ENCODE measurements at regions not wholly inside any gene's neighbourhood (a gene's known extent, or its start where the extent isn't known, plus 50 kb on each side); places are given as distances from the start of the nearest gene placed in this dataset.

DNA sequence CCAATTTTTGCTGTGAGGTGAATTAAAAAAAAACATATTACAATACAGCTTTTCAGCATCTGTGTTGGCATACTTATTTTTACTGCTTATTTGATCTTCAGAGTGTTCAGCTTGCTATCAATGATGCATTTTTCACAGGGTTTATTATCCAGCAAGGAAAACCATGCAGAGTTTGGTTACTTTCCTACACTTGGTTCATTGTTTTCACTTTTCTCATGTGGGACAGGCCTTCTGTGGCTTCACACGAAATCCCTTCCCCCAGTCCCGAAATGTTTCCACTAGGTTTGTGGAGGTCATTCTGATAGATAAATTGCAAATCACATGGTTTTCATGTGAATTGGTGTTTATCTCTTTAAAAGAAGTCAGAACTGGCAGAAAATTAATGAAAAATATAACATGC lies 205.8 kb downstream of the SPCS3 start:
- DNase-seq = no peak

DNA sequence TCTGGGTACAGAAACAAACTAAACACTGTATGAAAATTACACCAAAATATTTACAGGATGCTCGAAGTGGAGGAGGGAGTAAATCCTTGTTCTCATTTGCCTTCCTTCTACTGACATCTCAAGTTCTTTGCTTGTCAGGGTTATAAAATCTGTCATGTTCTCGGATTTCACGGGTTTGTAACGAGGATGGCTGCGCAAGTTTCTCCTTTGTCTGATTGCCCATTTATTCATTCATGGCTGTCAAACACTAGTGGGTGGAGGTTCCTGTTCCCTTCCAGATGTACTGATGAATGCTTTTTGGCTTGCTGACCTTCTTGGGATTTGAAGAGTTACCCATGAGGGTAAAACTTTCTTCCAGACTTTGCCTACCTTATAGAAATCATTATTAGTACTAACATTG lies 206.9 kb downstream of the SPCS3 start:
- DNase-seq = no peak

DNA sequence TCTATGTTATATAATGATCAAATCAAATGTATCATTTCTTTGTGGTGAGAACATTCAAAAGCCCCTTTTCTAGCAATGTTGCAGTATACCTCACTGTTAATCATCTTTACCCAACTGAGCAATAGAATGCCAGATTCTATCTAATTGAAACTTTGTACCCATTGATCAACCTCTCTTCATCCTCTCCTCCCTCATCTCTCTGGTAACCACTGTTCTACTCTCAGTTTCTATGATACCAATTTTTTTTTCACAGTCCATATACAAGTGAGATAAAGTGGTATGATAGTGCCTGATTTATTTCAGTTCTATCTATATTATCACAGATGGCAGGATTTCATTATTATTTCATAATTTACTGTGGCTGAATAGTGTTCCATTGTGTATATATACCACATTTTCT lies 209.8 kb downstream of the SPCS3 start:
- DNase-seq = no peak

DNA sequence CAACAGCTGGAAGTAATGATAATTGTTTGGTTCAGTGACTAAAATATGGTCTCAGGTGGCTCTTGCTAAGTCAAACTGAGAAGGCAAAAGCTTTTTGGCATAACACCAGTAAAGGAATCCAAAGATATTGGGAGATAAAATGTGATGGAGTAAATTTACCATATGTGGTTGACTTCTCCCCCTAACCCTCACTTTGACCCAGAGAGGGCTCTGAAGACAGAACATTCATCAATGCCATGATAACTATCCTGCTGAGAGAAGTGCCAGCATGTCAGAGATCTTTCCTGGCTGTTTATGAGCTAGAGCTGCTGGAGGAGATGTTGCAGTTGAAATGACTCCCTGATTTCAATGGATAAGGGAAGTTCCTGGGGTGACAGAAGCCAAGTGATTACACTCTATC lies 213.4 kb downstream of the SPCS3 start:
- DNase-seq = no peak

DNA sequence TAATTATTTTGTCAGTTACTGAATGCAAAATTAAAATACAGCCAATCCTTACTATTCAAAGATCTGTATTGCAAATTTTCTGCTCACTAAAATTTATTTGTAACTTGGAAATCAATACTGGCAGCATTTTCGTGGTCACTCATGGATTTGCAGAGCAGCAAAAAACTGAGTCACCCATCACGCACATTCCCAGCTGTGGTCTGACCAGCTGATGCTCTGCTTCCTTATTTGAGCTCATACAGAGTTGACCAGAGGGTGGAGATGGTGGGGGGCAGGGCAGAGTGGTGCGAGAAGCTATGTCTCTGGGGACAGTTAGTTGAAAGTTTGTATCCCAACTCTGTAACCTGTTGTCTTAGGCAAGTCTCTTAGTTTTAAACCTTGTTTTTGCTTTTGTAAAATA lies 214.8 kb downstream of the SPCS3 start:
- no peak for DNase-seq

DNA sequence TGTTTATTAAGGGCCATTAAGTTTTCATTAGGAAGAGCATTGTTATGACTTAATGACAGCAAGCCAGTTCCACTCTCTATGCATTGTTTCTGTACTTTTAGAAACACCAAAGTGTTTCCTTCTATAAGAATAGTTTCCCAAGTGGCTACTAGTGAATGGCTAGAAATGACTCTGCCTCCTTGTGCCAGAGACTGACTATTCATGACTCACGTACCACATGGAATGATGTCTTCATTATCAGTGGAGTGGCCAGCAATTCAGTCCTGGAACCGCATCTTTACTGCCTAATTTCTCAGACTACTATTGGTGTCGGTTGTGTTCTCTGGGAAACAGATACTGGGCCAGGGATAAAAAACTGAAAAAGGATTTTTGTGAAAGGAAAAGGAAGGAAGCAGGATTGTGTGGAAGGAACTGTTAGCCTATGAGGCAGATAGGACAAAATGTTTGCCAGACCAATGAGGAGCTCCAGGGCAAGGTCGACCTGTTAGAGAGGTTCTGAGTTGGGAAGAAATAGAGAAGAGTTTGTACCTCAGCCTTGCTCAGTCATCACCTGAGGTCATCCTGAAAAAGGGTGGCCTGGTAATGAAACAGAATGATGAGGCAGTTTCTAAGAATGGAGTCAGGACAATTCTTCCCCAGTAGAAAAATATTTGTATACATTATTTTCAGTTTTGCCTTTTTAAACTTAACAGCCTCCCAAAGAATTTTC lies 218.6 kb downstream of the SPCS3 start:
- DNase-seq = no peak

DNA sequence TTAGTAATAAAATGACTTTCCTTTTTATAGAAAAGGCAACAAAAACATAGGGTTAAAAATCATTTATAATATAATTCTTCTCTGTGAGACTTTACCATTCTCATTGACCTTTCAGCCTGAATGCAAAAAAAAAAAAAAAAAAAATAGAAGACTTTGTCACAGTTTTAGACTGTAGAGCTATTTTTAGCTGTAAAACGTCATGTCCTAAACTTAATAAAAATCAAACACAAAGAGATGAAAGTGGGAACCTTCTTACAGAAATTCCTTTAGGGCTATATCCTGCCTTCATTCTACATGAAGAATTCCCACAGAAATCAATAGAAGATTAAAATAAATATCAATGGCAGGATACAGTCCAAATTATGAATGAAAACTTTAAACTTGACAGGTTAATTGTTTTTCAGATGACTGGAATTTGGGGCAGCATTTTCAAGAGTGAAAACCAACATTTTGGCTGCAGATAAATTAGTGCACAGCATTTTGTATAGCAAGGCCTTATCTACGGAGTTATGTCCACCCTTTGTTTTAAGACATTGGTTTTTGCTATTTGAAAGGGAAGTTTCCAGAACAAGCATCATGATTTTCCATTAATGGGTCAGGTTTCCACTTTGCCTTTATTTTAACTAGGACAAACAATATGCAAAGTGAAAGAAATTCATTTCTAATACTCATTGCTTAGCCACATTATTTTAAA lies 219.5 kb downstream of the SPCS3 start:
- DNase-seq = no peak

DNA sequence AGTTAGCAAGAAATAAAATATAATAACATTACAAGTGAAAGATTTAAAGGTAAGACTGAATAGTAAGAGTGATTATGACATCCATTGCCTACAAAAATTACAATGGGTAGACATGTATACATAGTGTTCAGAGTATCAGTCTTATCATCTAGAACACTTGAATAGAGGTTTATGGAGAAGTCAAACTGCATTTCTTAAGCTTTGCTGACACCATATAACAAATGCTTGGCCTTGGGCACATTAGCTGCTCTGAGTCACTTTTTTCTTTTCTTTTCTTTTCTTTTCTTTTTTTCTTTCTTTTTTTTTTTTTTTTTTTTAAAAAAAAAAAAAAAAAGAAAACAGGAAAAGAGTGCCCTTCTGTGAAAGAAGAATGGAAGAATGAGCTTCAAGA lies 220.0 kb downstream of the SPCS3 start:
- DNase-seq = no peak

DNA sequence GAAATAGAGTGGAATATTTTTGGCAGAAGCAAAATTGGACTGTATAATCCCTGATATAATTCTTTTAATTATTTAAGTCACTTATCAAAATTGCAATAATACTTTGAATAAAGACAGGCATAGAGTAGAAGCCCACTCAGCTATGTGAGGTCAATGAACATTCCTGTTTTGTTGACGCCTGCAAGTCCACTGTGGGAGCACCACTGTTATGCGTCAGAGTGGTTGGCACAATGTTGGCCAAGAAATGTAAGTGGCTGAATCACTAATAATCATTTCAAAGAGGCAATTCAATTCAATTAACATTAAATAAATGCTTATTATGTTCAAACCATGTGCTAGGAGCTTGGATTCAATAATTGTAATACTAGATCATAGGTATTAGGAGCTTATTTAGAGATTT lies 221.0 kb downstream of the SPCS3 start:
- DNase-seq = no peak

DNA sequence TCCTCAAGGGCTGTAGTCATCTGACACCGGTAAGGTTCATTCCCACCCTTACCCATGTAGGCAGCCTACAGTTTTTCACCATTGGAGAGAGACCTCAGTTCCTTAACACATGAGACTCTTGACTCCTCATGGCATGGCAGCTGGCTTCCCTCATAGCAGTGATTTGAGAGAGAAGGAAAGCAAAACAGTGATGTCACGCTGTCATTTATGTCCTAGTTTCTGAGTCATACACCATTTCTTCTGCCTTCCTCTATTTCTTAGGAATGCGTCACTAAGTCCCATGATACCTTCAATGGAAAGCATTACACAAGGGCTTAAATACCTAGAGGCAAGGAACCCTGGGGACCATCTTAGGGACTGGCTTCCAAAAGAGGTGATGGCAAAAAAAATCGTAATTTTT lies 226.1 kb downstream of the SPCS3 start:
- no peak for DNase-seq

DNA sequence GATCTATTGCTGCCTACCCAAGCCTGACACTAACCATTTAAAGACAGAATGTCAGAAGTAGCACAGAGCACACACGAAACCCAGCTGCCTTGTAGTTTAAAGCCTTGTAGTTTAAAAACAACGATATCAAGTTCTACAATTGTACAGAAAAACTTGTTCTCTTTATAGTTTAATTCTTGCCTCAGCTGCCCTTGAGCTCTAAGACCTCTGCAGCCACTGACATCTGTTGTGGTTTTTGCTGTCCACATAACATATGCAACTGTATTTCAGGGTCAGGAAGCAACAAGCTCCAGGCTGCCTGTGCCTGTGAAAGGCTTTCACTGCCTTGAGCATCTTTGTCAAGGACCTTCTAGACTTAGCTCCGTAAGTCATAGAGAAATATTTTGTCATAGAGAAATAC lies 227.2 kb downstream of the SPCS3 start:
- DNase-seq = no peak

DNA sequence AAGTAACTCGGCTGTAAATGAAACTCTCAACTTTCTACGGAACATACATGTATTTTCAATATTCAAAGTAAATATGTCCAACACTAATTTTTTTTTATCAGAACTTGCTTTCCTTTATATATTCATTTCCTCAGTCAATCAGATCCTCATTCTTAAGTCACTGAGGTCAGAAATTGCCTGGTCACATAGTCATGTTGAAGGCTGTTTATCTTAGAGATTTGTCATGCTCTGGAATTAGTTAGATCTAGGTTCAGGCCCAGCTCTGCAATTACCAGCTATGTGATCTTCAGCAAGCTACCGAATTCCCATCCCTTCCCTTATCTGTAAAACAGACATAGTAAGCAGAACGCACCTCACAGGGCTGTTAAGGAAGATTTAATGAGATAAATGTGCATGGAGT lies 228.8 kb downstream of the SPCS3 start:
- DNase-seq = no peak

DNA sequence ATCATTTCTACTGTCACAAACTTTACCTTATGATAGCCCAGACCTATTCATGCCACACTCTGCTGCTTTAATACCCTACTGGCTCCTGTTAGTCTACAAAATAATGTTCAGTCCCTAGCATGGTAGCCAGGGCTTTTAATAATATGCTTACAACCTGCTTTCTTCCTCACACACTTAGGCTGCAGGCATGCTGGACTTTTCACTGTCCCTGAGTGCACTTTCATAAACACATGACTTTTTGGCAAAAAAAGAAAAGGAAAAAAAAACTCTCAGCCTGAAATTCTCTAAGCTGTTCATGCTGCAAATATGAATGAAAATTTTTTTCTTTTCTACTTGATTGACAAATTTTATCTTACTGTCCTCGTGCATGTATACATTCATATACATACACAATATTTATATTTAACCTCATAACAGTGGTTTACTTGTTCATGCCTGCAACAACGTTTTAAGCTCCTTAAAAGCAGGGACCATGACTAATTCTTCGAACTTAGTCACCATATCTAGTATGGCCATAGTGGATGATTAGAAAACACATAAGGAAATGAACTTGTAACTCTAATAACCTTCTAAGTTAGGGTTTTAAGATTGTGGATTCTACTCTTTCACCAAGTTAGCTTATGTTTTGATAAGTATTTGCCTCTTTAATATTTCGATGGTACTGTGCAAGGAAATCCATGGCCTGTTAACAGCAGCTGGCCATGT lies 229.5 kb downstream of the SPCS3 start:
- DNase-seq = no peak

DNA sequence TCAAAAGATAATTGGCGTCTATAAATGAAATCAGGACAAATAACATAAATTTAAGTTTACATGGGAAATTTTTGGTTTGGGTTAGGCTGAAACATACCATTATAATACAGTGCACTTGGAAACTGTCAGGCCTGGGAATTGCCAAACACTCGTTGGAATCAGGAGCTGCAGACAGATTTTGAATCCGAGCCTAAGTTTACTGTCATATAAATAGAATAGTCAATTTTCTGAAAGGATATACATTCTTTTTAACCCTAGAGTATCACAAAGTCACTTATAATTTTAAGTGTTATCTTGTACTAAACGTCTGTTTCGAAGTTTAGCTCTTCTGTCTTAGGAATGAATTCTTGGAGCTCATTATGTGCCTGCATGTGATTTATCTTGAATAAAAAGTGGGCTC lies 234.1 kb downstream of the VEGFC start:
- no peak for DNase-seq

DNA sequence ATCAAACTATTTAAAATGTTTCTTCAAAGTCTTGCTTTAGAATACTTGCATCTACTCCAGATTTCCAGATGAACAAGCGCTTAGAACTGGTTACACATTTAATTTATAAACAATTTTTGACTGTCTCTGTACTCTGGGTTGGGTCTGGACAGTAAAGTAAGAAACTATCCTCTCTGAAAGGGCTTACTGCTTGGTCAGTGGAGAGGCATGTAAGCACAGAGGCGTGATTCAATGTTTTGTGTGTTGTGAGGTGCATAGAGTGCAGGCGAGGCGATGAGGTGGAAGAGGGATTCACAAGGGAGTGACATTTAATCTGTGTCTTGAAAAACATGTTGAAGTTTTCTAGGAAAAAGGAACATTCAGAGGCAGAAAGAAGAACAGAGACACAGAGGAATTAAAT lies 231.4 kb downstream of the VEGFC start:
- DNase-seq = no peak

DNA sequence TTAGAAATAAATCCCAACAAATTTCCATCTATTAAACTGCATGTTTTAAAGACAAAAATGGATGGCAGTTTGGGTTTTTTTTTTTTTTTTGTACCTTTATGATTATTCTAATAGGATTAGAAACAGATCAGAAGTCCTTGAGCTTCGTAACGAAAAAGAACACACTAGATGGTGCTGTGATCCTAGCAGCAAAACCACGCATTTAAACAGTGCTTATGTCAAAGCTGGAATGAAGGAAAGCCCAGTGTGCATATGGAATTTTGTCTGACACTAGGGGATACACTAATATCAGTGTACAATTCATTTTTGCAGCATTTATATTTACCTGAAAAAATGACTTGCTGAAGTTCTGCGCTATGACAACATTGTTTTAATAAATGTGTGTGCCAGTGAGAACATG lies 229.1 kb downstream of the VEGFC start:
- DNase-seq = no peak

DNA sequence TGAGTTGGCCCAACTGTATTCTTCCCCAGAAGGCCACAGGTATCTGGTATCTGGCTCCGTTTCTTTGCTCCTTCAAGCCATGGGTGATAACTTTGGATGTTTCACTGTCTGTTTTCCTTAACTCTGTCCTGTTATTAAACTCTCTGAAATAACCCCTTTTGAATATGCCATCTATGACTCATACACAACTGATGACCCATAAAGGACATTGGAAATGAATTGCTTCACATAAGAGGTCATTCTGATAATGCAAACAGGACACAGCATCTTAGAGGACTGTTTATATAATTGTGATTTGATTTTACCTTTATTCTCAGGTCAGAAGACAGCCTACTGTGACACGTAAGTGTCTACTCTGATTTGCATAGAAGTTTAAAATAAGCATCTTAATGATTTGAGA lies 227.7 kb downstream of the VEGFC start:
- DNase-seq = no peak

DNA sequence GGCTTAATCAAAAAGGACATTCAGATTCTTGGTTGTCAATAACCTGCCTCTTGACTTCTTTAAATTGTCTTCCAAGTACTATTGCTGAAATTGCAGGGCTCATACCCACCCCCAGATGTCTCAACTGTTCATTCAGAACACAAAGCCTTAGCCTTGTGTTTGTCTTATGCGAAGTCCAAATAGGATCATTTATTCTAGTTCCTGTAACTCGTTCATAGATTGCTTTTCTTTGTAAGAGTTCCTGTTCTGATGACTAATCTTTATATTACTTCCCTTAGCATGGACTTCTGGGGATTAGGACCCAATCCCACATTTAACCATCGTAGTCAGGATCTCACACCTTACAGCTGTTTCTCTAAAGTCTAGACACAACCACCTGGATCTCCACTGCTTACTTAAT lies 226.0 kb downstream of the VEGFC start:
- DNase-seq = no peak

DNA sequence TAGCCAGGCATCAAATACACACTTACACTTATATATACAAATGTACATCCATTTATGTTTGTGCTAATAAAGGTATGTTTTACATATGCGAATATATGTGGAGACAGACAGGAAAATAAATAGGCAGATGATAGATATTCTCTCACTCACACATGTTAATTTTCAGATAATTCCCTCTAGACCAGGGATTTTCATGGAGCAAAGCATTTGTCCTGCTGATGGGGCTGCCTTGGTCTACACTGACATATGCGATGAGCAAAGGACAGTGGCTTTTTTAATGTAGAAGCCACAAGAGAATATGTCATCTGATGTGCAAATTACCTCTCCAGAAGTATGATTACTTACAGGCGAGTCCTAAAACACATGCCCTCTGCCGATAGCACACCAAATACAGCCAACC lies 224.5 kb downstream of the VEGFC start:
- DNase-seq = no peak

DNA sequence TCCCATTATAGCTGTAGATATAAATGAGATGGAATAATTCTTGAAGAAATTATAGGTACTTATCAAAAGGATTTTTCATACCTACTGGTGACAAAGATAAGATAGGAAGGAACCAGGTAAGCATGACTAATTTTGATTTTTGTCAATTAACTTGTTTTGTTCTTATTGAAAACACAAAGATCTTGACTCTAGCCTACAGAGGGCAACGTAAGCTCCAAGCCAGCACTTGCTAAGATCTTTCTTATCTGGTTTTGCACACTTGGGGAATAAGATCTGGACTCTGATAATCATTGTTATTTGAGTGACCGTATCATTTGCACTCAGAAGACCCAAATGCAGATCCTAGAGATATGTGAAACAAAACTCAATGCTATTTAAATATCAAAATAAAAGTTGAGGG lies 223.4 kb downstream of the VEGFC start:
- DNase-seq = no peak

DNA sequence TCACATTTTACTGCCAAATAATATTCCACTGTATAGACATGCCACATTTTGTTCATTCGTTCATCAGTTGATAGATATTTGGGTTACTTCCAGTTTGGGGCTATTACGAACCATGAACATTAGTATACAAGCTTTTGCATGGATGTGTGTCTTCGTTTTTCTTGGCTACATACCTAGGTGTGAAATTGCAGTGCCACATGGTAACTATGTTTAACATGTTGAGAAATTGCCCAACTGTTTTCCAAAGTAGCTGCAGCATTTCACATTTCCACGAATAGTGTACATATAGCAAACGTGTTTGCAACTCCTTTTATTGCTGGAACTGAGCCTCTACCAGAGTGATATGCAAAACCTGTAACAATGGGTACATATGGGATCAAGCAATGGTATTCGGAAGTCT lies 221.5 kb downstream of the VEGFC start:
- no peak for DNase-seq

DNA sequence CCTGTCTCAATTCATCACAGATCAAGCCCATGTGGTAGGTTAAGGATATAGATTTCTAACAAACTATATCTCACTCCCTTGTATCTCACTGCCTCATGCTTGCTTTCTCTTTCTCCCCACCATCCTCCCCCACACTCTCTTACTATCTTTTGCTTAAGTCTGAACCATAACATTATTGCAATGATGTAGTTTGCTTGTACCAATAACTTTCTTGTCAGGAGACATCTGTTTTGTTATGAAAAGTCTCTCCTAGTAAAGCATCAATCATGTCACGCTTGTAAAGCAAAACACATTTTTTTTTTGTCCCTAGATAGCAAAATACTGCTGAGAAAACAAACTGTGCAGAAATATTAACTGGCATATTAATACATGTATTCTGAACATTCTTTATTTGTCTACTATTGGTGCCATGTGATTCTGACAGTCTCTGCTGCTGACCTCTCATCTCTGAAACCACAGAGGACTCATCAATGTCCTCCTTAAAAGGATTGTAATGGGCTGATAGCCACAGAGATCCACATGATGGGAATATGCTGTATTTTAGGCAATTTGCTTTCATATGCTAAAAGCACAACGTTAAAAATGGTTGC lies 217.5 kb downstream of the VEGFC start:
- no peak for DNase-seq

DNA sequence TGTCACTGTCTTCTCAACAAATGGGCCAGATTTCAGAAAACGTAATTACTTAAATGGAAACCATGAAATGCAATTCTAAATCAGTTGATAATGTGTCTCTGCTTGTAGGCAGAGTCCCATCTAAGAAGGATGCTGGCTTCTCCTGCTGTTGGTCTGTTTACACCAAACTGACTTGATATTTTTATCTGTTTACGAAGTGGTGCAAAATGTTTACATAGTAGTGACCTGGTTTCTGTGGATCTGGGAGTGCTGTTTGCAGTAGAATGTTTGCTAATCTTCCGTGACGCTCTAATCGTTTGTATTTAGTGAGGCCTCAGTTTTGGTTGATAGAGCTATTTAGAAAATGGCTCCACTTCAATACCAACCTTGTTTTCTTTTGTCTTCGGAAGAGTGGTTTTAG lies 213.5 kb downstream of the VEGFC start:
- no peak for DNase-seq

DNA sequence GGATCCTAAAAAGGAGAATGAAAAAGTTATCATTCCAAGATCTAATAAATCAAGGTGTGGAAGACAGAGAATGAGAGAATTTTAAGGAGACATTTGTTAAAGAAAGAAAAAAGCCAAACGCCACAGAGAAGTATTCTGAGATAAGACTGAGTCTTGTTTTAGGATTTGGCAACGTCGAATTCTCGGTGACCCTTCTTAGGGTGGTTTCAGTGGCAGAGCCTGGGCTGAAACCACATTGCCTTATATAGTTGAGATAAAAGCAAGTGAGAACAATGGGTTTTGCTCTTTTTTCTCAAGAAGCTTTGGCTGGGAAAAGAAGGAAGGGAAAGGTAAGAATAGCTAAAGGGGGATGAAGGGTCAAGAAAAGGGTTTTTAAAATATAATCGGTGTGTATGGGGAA lies 209.4 kb downstream of the VEGFC start:
- no peak for DNase-seq

All from NCI-H2081 treated with DMSO at 0.1 percent for 48 hours (cell line).